ENCODE measurements at regions not wholly inside any gene's neighbourhood (a gene's known extent, or its start where the extent isn't known, plus 50 kb on each side); places are given as distances from the start of the nearest gene placed in this dataset.

DNA sequence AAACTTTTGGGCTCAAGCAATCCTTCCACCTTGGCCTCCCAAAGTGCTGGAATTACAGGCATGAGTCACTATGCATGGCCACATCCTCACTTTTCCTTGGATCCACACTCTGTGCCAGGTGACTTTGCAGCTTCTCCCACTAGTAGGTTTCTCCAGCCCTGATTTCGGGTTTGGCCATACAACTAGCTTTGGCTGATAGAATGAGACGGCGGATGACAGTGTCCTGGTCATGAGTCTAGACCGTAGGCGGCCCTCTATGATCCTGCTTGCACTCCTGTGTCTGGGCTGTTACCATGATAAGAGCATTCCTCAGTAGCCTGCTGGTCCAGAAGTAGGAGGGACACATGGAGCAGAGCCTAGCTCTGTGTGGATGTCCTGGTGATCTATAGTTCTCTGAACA is 112.5 kb upstream of the KL start:
- Histone ChIP-seq H3K36me3 (ENCODE audit: insufficient read depth, low read length) (no peaks in the 10 kb centered on the region), H3K4me2 (ENCODE audit: low read depth, low read length, poor library complexity, severe bottlenecking) (no peak overlapping the region), H3K79me2 (ENCODE audit: insufficient read depth, low read length) (no peaks in the 10 kb centered on the region), H2AFZ (ENCODE audit: low read length) (no peak overlapping the region), H3K9me3 (ENCODE audit: insufficient read depth, low read depth, low read length) (no peaks in the 10 kb centered on the region), H3F3A (ENCODE audit: low read depth) (no peaks in the 10 kb centered on the region), H3K4me1 (ENCODE audit: insufficient read depth, low read length, poor library complexity, severe bottlenecking) (peaks cover 12% of the 10 kb centered on the region), H4K20me1 (ENCODE audit: insufficient read depth, low read length, poor library complexity, severe bottlenecking) (no peaks in the 10 kb centered on the region), H3K9ac (ENCODE audit: low read depth, low read length, poor library complexity, severe bottlenecking) (no peak overlapping the region), H3K9me2 (replicated peaks; ENCODE audit: low read depth, low read length) (no peaks in the 10 kb centered on the region), H3K4me3 (ENCODE audit: low read length, poor library complexity, severe bottlenecking) (no peak overlapping the region), H3K27me3 (ENCODE audit: insufficient read depth, low read length, poor library complexity, severe bottlenecking) (no peaks in the 10 kb centered on the region)
- TF ChIP-seq, protein P1, sequence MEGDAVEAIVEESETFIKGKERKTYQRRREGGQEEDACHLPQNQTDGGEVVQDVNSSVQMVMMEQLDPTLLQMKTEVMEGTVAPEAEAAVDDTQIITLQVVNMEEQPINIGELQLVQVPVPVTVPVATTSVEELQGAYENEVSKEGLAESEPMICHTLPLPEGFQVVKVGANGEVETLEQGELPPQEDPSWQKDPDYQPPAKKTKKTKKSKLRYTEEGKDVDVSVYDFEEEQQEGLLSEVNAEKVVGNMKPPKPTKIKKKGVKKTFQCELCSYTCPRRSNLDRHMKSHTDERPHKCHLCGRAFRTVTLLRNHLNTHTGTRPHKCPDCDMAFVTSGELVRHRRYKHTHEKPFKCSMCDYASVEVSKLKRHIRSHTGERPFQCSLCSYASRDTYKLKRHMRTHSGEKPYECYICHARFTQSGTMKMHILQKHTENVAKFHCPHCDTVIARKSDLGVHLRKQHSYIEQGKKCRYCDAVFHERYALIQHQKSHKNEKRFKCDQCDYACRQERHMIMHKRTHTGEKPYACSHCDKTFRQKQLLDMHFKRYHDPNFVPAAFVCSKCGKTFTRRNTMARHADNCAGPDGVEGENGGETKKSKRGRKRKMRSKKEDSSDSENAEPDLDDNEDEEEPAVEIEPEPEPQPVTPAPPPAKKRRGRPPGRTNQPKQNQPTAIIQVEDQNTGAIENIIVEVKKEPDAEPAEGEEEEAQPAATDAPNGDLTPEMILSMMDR (conservative IDR thresholded peaks at IDR 0.05; ENCODE audit: low read length), result no peak
- TF ChIP-seq EZH2phosphoT487 (IDR thresholded peaks at IDR 0.05; ENCODE audit: borderline replicate concordance), result no peak

DNA sequence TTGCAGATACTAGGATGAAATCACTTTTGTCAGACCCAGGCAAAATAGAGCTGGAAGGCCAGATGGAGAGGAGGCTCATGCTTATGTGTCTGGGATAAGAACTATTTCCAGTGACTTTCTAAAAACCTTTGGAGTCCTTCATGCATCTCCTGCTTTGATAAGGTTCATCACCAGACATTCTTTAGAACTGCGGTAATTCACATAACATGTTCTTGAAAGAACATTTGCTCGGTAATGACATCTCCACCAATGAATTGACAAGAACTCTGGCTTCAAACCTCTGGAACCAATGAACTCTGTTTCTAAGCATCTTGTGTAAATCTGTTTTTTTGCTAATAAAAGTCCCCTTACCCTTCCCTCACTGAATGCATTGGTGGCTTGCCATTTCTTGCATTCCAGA is 112.0 kb upstream of the KL start:
- Histone ChIP-seq H3K79me2 (ENCODE audit: insufficient read depth, low read length) (no peaks in the 10 kb centered on the region), H3K9me3 (ENCODE audit: insufficient read depth, low read depth, low read length) (no peaks in the 10 kb centered on the region), H3K36me3 (ENCODE audit: insufficient read depth, low read length) (no peaks in the 10 kb centered on the region), H4K20me1 (ENCODE audit: insufficient read depth, low read length, poor library complexity, severe bottlenecking) (no peaks in the 10 kb centered on the region), H3K4me1 (ENCODE audit: insufficient read depth, low read length, poor library complexity, severe bottlenecking) (peaks cover 12% of the 10 kb centered on the region), H3K9me2 (replicated peaks; ENCODE audit: low read depth, low read length) (no peaks in the 10 kb centered on the region), H3K4me2 (ENCODE audit: low read depth, low read length, poor library complexity, severe bottlenecking) (no peak overlapping the region), H2AFZ (ENCODE audit: low read length) (no peak overlapping the region), H3F3A (ENCODE audit: low read depth) (no peaks in the 10 kb centered on the region), H3K27me3 (ENCODE audit: insufficient read depth, low read length, poor library complexity, severe bottlenecking) (no peaks in the 10 kb centered on the region), H3K9ac (ENCODE audit: low read depth, low read length, poor library complexity, severe bottlenecking) (no peak overlapping the region), H3K4me3 (ENCODE audit: low read length, poor library complexity, severe bottlenecking) (no peak overlapping the region)
- TF ChIP-seq EZH2phosphoT487 (IDR thresholded peaks at IDR 0.05; ENCODE audit: borderline replicate concordance), result no peak
- TF ChIP-seq, protein P1 (conservative IDR thresholded peaks at IDR 0.05; ENCODE audit: low read length), result no peak

DNA sequence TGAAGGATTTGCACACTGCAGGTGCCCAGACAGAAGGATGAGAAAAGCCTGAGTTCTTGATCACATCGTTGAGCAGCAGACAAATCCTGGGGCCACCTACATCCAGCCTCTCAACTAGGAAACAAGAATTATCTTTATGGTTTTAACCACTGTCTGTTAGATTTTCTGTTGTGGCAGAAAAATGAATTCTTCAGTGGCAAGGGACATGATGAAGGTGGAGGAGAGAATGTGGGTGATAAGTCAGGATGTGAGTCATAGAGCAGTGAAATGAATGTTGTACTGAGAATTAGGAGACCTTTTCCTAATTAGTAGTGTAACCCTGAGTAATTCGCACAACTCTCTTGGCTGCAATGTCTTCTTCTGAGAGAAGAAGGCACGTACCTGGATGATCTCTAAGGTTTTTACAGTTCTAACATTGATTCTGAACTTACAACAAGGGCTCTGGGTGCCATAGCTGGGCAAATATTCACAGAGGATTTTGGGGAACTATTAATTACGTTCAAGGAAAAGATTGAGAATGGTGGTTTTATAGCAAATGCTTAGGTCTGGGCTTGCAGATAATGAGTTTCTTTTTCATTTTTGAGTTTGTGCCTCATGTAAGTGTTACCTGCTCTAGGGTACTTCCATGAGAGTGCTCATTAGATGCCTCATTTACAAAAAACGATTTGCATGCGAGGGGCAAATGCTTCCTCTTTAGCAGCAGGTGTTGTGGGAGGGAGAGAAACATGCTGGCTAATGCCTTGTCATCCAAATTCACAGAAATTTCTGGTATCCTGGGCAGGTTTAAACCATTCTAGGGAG is 111.0 kb upstream of the KL start:
- no peaks in the 10 kb centered on the region for H3K27me3 ChIP-seq (ENCODE audit: insufficient read depth, low read length, poor library complexity, severe bottlenecking)
- no peaks in the 10 kb centered on the region for H4K20me1 ChIP-seq (ENCODE audit: insufficient read depth, low read length, poor library complexity, severe bottlenecking)
- H3K4me1 ChIP-seq (ENCODE audit: insufficient read depth, low read length, poor library complexity, severe bottlenecking), result peaks cover 12% of the 10 kb centered on the region
- H3K79me2 ChIP-seq (ENCODE audit: insufficient read depth, low read length), result no peaks in the 10 kb centered on the region
- H3K9me2 ChIP-seq (replicated peaks; ENCODE audit: low read depth, low read length), result no peaks in the 10 kb centered on the region
- H3F3A ChIP-seq (ENCODE audit: low read depth), result no peaks in the 10 kb centered on the region
- no peak overlapping the region for H3K4me3 ChIP-seq (ENCODE audit: low read length, poor library complexity, severe bottlenecking)
- H3K36me3 ChIP-seq (ENCODE audit: insufficient read depth, low read length), result no peaks in the 10 kb centered on the region
- H2AFZ ChIP-seq (ENCODE audit: low read length), result 0 out of 2 replicates have a peak overlapping the region, but pooled peaks have one; percentile 13
- H3K9me3 ChIP-seq (ENCODE audit: insufficient read depth, low read depth, low read length), result no peaks in the 10 kb centered on the region
- H3K9ac ChIP-seq (ENCODE audit: low read depth, low read length, poor library complexity, severe bottlenecking), result no peak overlapping the region
- TF ChIP-seq, protein P1 (conservative IDR thresholded peaks at IDR 0.05; ENCODE audit: low read length), result no peak
- TF ChIP-seq EZH2phosphoT487 (IDR thresholded peaks at IDR 0.05; ENCODE audit: borderline replicate concordance), result no peak
- peak overlapping the region; percentile 29 for H3K4me2 ChIP-seq (ENCODE audit: low read depth, low read length, poor library complexity, severe bottlenecking)
